T-cell (primary cell): ENCODE measurements at regions not wholly inside any gene's neighbourhood (a gene's known extent, or its start where the extent isn't known, plus 50 kb on each side); places are given as distances from the start of the nearest gene placed in this dataset.

Experiments
- ATAC-seq, 4 experiments: fragments of 200-7000 bp in 3 of 4; fragments of 150-1000 bp in 1 of 4; cut with Tn5 transposase; replicated peaks in 1 of 4; 1 replicate in 3 of 4; 2 replicates in 1 of 4; pipeline ENCODE4 v1.10.0; 2021; ENCODE audit warnings: moderate library complexity in 3 of 4, mild to moderate bottlenecking in 2 of 4, moderate number of reproducible peaks in 1 of 4
- CTCF ChIA-PET, 2 donors: fragments of 300-600 bp; sonication (Branson Sonifier 250); formaldehyde crosslinking; loops; one replicate each; lab custom pipeline; 2022; ENCODE audit warnings: antibody characterized with exemption in 2 of 2; lab: Charles Lee
- POLR2A ChIA-PET, 2 donors: fragments of 300-600 bp; sonication (Branson Sonifier 250); formaldehyde crosslinking; loops; one replicate each; lab custom pipeline; 2022; ENCODE audit warnings: antibody characterized with exemption in 2 of 2; lab: Charles Lee
- DNase-seq, 35 experiments: peaks; one replicate each; pipeline versions ENCODE4 v3.0.0 to v3.0.0-alpha.2; 2013 to 2023
- H3K27ac ChIP-seq: one replicate; pipeline ENCODE4 v1.5.1; 2013; ENCODE audit warnings: low read length
- H3K27me3 ChIP-seq, 2 experiments: replicated peaks in 1 of 2; 1 replicate in 1 of 2; 2 replicates in 1 of 2; pipeline versions ENCODE4 v1.6.1 to v1.7.0; 2013; ENCODE audit warnings: low read length in 1 of 2, mixed read lengths in 1 of 2; ENCODE audit not compliant: control insufficient read depth in 2 of 2, insufficient read depth in 2 of 2; ENCODE audit errors: extremely low read depth in 1 of 2
- H3K36me3 ChIP-seq, 2 donors: 1 replicate in 1 of 2; 2 replicates in 1 of 2; pipeline versions ENCODE4 v1.6.1 to v1.7.0; 2013; ENCODE audit warnings: low read length in 1 of 2; ENCODE audit not compliant: control insufficient read depth in 2 of 2, insufficient read depth in 1 of 2; ENCODE audit errors: extremely low read depth in 1 of 2
- H3K4me1 ChIP-seq, 2 experiments: 1 replicate in 1 of 2; 2 replicates in 1 of 2; pipeline versions ENCODE4 v1.6.1 to v1.7.0; 2013; ENCODE audit warnings: low read length in 2 of 2, mixed read lengths in 1 of 2; ENCODE audit not compliant: insufficient read depth in 2 of 2, control insufficient read depth in 1 of 2; ENCODE audit errors: extremely low read depth in 1 of 2
- H3K4me3 ChIP-seq, 2 donors: 1 replicate in 1 of 2; 2 replicates in 1 of 2; pipeline versions ENCODE4 v1.5.1 to v1.7.0; 2013; ENCODE audit warnings: mild to moderate bottlenecking in 2 of 2, low read length in 1 of 2, moderate library complexity in 1 of 2; ENCODE audit not compliant: control insufficient read depth in 1 of 2; ENCODE audit errors: extremely low read depth in 1 of 2
- H3K9me3 ChIP-seq: 2 replicates; pipeline ENCODE4 v1.7.0; 2013
- H3K27ac Mint-ChIP-seq, 2 donors: one replicate each; pipeline ENCODE4 v1.8.0; 2020 to 2021; ENCODE audit warnings: mild to moderate bottlenecking in 2 of 2, mixed read lengths in 2 of 2
- H3K27me3 Mint-ChIP-seq, 2 donors: one replicate each; pipeline ENCODE4 v1.8.0; 2021 to 2022; ENCODE audit warnings: mixed read lengths in 2 of 2
- H3K36me3 Mint-ChIP-seq: one replicate; pipeline ENCODE4 v1.8.0; 2021; ENCODE audit warnings: mixed read lengths
- H3K4me1 Mint-ChIP-seq, 3 donors: one replicate each; pipeline ENCODE4 v1.8.0; 2020 to 2022; ENCODE audit warnings: mixed read lengths in 3 of 3, mild to moderate bottlenecking in 1 of 3
- H3K4me3 Mint-ChIP-seq, 3 donors: one replicate each; pipeline ENCODE4 v1.8.0; 2020 to 2022; ENCODE audit warnings: mild to moderate bottlenecking in 3 of 3, mixed read lengths in 3 of 3, moderate library complexity in 3 of 3
- H3K9me3 Mint-ChIP-seq, 3 donors: one replicate each; pipeline ENCODE4 v1.8.0; 2020 to 2022; ENCODE audit warnings: mixed read lengths in 3 of 3
- WGBS: methylation state at CpG from one replicate; pipeline ENCODE4 v1.1.5; 2013; ENCODE audit warnings: missing lambda C conversion rate; ENCODE audit not compliant: insufficient coverage; 5-methylcytosine and 5-hydroxymethylcytosine counted together

GRCh38 chr3:40680685-40681657 lies 156.2 kb downstream of the ZNF621 start:
- 38% methylated on average over 1 of the region's 3 CpGs for WGBS
- Mint-ChIP-seq H3K4me1 (no peaks in the 10 kb centered on the region), H3K9me3 (no peaks in the 10 kb centered on the region), H3K27me3 (peaks cover 3 to 5% of the 10 kb centered on the region in 2 donors), H3K4me3 (no peak overlapping the region), H3K36me3 (no peaks in the 10 kb centered on the region), H3K27ac (no peak overlapping the region)
- Histone ChIP-seq H3K4me3 (no peak overlapping the region), H3K27me3 (no peaks in the 10 kb centered on the region), H3K4me1 (no peaks in the 10 kb centered on the region), H3K9me3 (no peaks in the 10 kb centered on the region), H3K36me3 (no peaks in the 10 kb centered on the region), H3K27ac (no peak overlapping the region)
- no peak for DNase-seq
- no peak for ATAC-seq
- ChIA-PET POLR2A (no interaction called here), CTCF (no interaction called here)

- H3K4me1 ChIP-seq = no peaks in the 10 kb centered on the region
- no peak overlapping the region for H3K27ac ChIP-seq
- H3K27ac Mint-ChIP-seq = no peak overlapping the region
- H3K4me3 Mint-ChIP-seq = no peak overlapping the region
- DNase-seq = no peak
- CTCF ChIA-PET = no interaction called here
- H3K4me1 Mint-ChIP-seq = no peaks in the 10 kb centered on the region
- no CpG with 5 or more reads among the region's 1 CpG for WGBS
- H3K27me3 Mint-ChIP-seq = peaks cover 3 to 5% of the 10 kb centered on the region in 2 donors
- H3K9me3 ChIP-seq = no peaks in the 10 kb centered on the region
- H3K4me3 ChIP-seq = no peak overlapping the region
- POLR2A ChIA-PET = no interaction called here
- ATAC-seq = no peak
- H3K9me3 Mint-ChIP-seq = no peaks in the 10 kb centered on the region
- no peaks in the 10 kb centered on the region for H3K36me3 Mint-ChIP-seq
- no peaks in the 10 kb centered on the region for H3K27me3 ChIP-seq
- no peaks in the 10 kb centered on the region for H3K36me3 ChIP-seq
Measured at GRCh38 chr3:40681658-40682055, 156.9 kb downstream of the ZNF621 start.

- peaks cover 16 to 27% of the 10 kb centered on the region in 2 donors for H3K27me3 Mint-ChIP-seq
- CTCF ChIA-PET = no interaction called here
- no CpG with 5 or more reads among the region's 1 CpG for WGBS
Measured at GRCh38 chr3:40689837-40690236, 165.1 kb downstream of the ZNF621 start.

GRCh38 chr3:40690749-40691451 lies 166.1 kb downstream of the ZNF621 start:
- DNase-seq (no peak), ATAC-seq (no peak)
- H3K36me3 Mint-ChIP-seq = no peaks in the 10 kb centered on the region
- no peaks in the 10 kb centered on the region for H3K9me3 Mint-ChIP-seq
- H3K27me3 ChIP-seq = peaks cover 0 to 16% of the 10 kb centered on the region in 2 experiments
- H3K9me3 ChIP-seq = no peaks in the 10 kb centered on the region
- peaks cover 16 to 27% of the 10 kb centered on the region in 2 donors for H3K27me3 Mint-ChIP-seq
- no peaks in the 10 kb centered on the region for H3K4me1 Mint-ChIP-seq
- H3K27ac Mint-ChIP-seq = no peak overlapping the region
- CTCF ChIA-PET = no interaction called here
- no peak overlapping the region for H3K4me3 Mint-ChIP-seq
- H3K36me3 ChIP-seq = no peaks in the 10 kb centered on the region
- no peak overlapping the region for H3K4me3 ChIP-seq
- POLR2A ChIA-PET = no interaction called here
- H3K4me1 ChIP-seq = no peaks in the 10 kb centered on the region
- no CpG with 5 or more reads among the region's 9 CpGs for WGBS
- no peak overlapping the region for H3K27ac ChIP-seq

More at GRCh38 chr3:40689837-40690236, 165.1 kb downstream of the ZNF621 start:
- Mint-ChIP-seq H3K36me3 (no peaks in the 10 kb centered on the region), H3K4me3 (no peak overlapping the region), H3K4me1 (no peaks in the 10 kb centered on the region), H3K27ac (no peak overlapping the region), H3K9me3 (no peaks in the 10 kb centered on the region)
- H3K36me3 ChIP-seq = no peaks in the 10 kb centered on the region
- no peaks in the 10 kb centered on the region for H3K4me1 ChIP-seq
- DNase-seq (no peak), ATAC-seq (no peak)
- H3K27ac ChIP-seq = no peak overlapping the region
- no peak overlapping the region for H3K4me3 ChIP-seq
- H3K27me3 ChIP-seq = peaks cover 0 to 16% of the 10 kb centered on the region in 2 experiments
- H3K9me3 ChIP-seq = no peaks in the 10 kb centered on the region
- POLR2A ChIA-PET = no interaction called here

GRCh38 chr3:40691452-40691861 lies 166.7 kb downstream of the ZNF621 start:
- H3K9me3 ChIP-seq = no peaks in the 10 kb centered on the region
- no peak for ATAC-seq
- ChIA-PET POLR2A (no interaction called here), CTCF (no interaction called here)
- Mint-ChIP-seq H3K36me3 (no peaks in the 10 kb centered on the region), H3K4me3 (no peak overlapping the region), H3K9me3 (no peaks in the 10 kb centered on the region), H3K27ac (no peak overlapping the region), H3K27me3 (peaks cover 16 to 32% of the 10 kb centered on the region in 2 donors), H3K4me1 (no peaks in the 10 kb centered on the region)
- no peaks in the 10 kb centered on the region for H3K4me1 ChIP-seq
- no peak overlapping the region for H3K4me3 ChIP-seq
- WGBS = 89% methylated on average over 2 of the region's 4 CpGs
- no peaks in the 10 kb centered on the region for H3K36me3 ChIP-seq
- H3K27ac ChIP-seq = no peak overlapping the region
- DNase-seq = no peak
- peaks cover 0 to 16% of the 10 kb centered on the region in 2 experiments for H3K27me3 ChIP-seq

- peaks cover 0 to 9% (median 0%) of the 10 kb centered on the region in 3 donors for H3K9me3 Mint-ChIP-seq
- ChIA-PET CTCF (no interaction called here), POLR2A (no interaction called here)
- no peaks in the 10 kb centered on the region for H3K4me1 ChIP-seq
- H3K9me3 ChIP-seq = no peaks in the 10 kb centered on the region
- no peaks in the 10 kb centered on the region for H3K4me1 Mint-ChIP-seq
- no peak overlapping the region for H3K4me3 ChIP-seq
- no peak overlapping the region for H3K27ac Mint-ChIP-seq
- no peak overlapping the region for H3K4me3 Mint-ChIP-seq
- DNase-seq (no peak), ATAC-seq (no peak)
- no peaks in the 10 kb centered on the region for H3K36me3 Mint-ChIP-seq
- peaks cover 0 to 9% of the 10 kb centered on the region in 2 experiments for H3K27me3 ChIP-seq
- 78% methylated on average over 1 of the region's 2 CpGs for WGBS
- H3K36me3 ChIP-seq = no peaks in the 10 kb centered on the region
- H3K27me3 Mint-ChIP-seq = peaks cover 13 to 21% of the 10 kb centered on the region in 2 donors
- no peak overlapping the region for H3K27ac ChIP-seq
Measured at GRCh38 chr3:40695848-40696247, 171.1 kb downstream of the ZNF621 start.
